IPS-20b (cell line): ENCODE measurements at regions not wholly inside any gene's neighbourhood (a gene's known extent, or its start where the extent isn't known, plus 50 kb on each side); places are given as distances from the start of the nearest gene placed in this dataset.

Source experiments
- H3K27ac ChIP-seq: one replicate; pipeline ENCODE4 v1.5.1; 2013; ENCODE audit warnings: low read length
- H3K27me3 ChIP-seq: 2 replicates; pipeline ENCODE4 v1.6.1; 2013; ENCODE audit warnings: mild to moderate bottlenecking, low read length, inconsistent platforms; ENCODE audit not compliant: insufficient read depth
- H3K36me3 ChIP-seq: 2 replicates; pipeline ENCODE4 v1.6.1; 2013; ENCODE audit warnings: low read depth, mild to moderate bottlenecking, inconsistent platforms, low read length, moderate library complexity; ENCODE audit not compliant: insufficient read depth
- H3K4me1 ChIP-seq: 2 replicates; pipeline ENCODE4 v1.6.1; 2013; ENCODE audit warnings: mild to moderate bottlenecking, control low read depth, inconsistent platforms, low read length, moderate library complexity; ENCODE audit not compliant: insufficient read depth
- H3K4me3 ChIP-seq: 2 replicates; pipeline ENCODE4 v1.5.1; 2013; ENCODE audit warnings: mild to moderate bottlenecking, low read length, inconsistent platforms
- H3K9ac ChIP-seq: 2 replicates; pipeline ENCODE4 v1.6.1; 2013; ENCODE audit warnings: low read depth, mild to moderate bottlenecking, inconsistent platforms, low read length, moderate library complexity
- H3K9me3 ChIP-seq: 2 replicates; pipeline ENCODE4 v1.6.1; 2013; ENCODE audit warnings: mild to moderate bottlenecking, low read depth, low read length, inconsistent platforms; ENCODE audit not compliant: insufficient read depth

DNA sequence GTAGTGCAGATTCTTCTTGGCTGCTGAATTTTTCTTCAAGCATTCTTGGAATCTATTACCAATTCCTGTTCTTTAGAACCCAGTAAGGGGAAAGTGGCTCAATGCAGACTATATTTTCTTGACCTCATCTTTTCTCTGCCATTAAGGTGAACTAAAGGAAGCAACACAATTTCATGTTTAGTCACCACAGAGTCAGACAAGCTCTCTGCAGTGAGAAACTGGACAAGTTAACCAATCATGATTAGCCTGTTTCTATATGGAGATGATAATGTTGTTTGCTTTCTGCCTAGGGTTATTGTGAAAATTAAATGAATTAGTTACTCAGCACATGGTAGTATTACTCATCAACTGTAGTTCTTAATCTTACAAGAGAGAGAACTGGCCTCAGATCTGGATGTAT is 1075.1 kb downstream of the AGBL1 start:
- no peaks in the 10 kb centered on the region for H3K4me1 ChIP-seq
- no peak overlapping the region for H3K9ac ChIP-seq
- H3K36me3 ChIP-seq: no peaks in the 10 kb centered on the region
- H3K4me3 ChIP-seq: no peak overlapping the region
- H3K9me3 ChIP-seq: no peaks in the 10 kb centered on the region
- no peaks in the 10 kb centered on the region for H3K27me3 ChIP-seq
- no peak overlapping the region for H3K27ac ChIP-seq

- no peak overlapping the region for H3K9ac ChIP-seq
- H3K4me1 ChIP-seq: no peaks in the 10 kb centered on the region
- no peaks in the 10 kb centered on the region for H3K36me3 ChIP-seq
- H3K27ac ChIP-seq: no peak overlapping the region
- H3K9me3 ChIP-seq: no peaks in the 10 kb centered on the region
- no peaks in the 10 kb centered on the region for H3K27me3 ChIP-seq
- H3K4me3 ChIP-seq: no peak overlapping the region
Observed at GRCh38 chr15:87151202-87151748, 1071.6 kb downstream of the AGBL1 start.

- Histone ChIP-seq H3K27ac (no peak overlapping the region), H3K9me3 (peaks cover 6% of the 10 kb centered on the region; the same call in 1 of the 2 replicates)
Observed at GRCh38 chr15:87145696-87146095, 1066.0 kb downstream of the AGBL1 start.

DNA sequence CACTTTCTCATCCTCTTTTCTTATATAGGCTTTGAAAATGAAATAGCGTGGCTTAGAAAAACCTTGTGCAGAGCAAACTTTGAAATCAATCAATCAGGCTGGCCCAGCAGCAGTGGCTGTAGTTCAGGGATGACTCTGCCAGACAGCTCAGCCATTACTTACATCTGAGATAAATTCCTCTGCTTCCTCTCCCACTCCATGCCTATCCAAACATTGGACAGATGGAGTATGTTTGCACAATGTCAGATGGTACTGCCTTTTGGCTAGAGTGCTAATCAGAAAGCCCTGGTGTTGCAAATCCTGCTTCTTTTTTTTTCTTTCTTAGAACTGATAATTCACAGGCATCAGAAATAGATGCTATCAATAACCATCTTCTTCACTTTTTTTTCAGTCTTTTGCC is 1065.1 kb downstream of the AGBL1 start:
- Histone ChIP-seq H3K4me3 (no peak overlapping the region), H3K36me3 (no peaks in the 10 kb centered on the region)

More at GRCh38 chr15:87145696-87146095, 1066.0 kb downstream of the AGBL1 start:
- Histone ChIP-seq H3K4me1 (no peaks in the 10 kb centered on the region), H3K36me3 (no peaks in the 10 kb centered on the region), H3K27me3 (no peaks in the 10 kb centered on the region), H3K9ac (no peak overlapping the region), H3K4me3 (no peak overlapping the region)

DNA sequence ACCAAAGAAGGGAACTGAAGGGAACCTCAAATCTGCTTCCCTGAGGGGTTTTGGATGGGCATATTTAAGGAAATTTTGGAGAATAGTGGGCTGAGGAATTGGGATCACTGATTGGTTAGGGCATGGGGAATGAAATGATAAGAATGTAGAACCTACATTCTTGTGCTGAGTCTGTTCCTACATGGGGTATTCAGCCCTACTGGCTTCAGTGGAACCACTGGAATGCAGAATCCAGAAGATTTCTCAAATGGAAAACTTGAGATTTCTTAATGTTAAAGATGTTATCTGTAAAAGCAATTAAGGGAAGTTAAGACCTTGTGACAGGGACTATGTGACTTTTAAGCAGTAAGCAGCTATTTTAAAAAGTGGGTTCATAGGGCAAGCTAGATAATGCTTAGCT is 1062.4 kb downstream of the AGBL1 start:
- no peaks in the 10 kb centered on the region for H3K27me3 ChIP-seq
- no peaks in the 10 kb centered on the region for H3K4me1 ChIP-seq
- H3K27ac ChIP-seq: no peak overlapping the region
- H3K9me3 ChIP-seq: peaks cover 6% of the 10 kb centered on the region; the same call in 1 of the 2 replicates
- H3K9ac ChIP-seq: no peak overlapping the region
- no peak overlapping the region for H3K4me3 ChIP-seq
- H3K36me3 ChIP-seq: no peaks in the 10 kb centered on the region

More for the DNA sequence above, 1065.1 kb downstream of the AGBL1 start:
- Histone ChIP-seq H3K4me1 (no peaks in the 10 kb centered on the region), H3K27me3 (no peaks in the 10 kb centered on the region), H3K9me3 (peaks cover 6% of the 10 kb centered on the region; the same call in 1 of the 2 replicates), H3K9ac (no peak overlapping the region), H3K27ac (no peak overlapping the region)

DNA sequence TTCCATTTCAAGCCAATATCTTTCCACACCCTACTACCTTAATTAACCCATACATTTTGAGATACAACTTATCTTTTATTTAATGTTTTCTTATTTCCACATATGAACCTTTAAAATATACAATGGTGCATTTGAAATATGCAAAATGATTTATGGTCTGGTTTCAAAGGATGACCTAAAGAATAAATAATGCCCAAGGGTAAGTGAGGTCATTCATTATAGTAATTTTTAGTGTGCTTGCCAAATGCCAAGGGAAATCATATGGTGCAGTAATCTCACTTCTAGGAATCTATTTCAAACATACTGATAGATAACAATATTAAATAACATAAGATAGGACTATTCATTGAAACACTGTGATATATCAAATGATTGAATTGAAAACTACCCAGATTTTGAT is 1055.4 kb downstream of the AGBL1 start:
- Histone ChIP-seq H3K27ac (no peak overlapping the region), H3K9me3 (no peaks in the 10 kb centered on the region)

GRCh38 chr15:87133704-87134103 is 1054.0 kb downstream of the AGBL1 start:
- no peaks in the 10 kb centered on the region for H3K9me3 ChIP-seq
- no peak overlapping the region for H3K4me3 ChIP-seq
- no peak overlapping the region for H3K27ac ChIP-seq
- H3K4me1 ChIP-seq: no peaks in the 10 kb centered on the region
- H3K27me3 ChIP-seq: no peaks in the 10 kb centered on the region
- no peak overlapping the region for H3K9ac ChIP-seq
- no peaks in the 10 kb centered on the region for H3K36me3 ChIP-seq

More for the DNA sequence above, 1055.4 kb downstream of the AGBL1 start:
- Histone ChIP-seq H3K27me3 (no peaks in the 10 kb centered on the region), H3K4me3 (no peak overlapping the region), H3K4me1 (no peaks in the 10 kb centered on the region), H3K36me3 (no peaks in the 10 kb centered on the region), H3K9ac (no peak overlapping the region)

DNA sequence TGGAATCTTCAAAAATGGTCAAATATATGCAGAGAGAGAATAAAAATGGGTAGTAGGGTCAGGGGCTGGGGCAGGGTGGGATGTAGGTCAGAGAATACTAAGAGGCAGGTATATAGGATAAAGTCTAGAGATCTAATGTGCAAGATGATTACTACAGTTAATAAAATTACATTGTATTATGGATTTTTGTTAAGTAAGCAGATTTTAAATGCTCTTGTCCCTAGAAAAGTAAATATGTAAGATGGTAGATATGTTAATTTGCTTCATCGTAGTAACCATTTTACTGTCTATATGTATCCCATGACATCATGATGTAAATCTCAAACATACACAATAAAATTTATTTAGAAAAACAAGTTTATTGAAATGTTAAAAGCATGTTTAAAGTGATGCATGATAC is 1051.4 kb downstream of the AGBL1 start:
- Histone ChIP-seq H3K27me3 (no peaks in the 10 kb centered on the region), H3K4me1 (no peaks in the 10 kb centered on the region), H3K4me3 (no peak overlapping the region), H3K9me3 (no peaks in the 10 kb centered on the region), H3K27ac (no peak overlapping the region), H3K9ac (no peak overlapping the region), H3K36me3 (no peaks in the 10 kb centered on the region)

GRCh38 chr15:87129916-87130315 is 1050.2 kb downstream of the AGBL1 start:
- H3K27me3 ChIP-seq: no peaks in the 10 kb centered on the region
- H3K4me3 ChIP-seq: no peak overlapping the region
- H3K9me3 ChIP-seq: no peaks in the 10 kb centered on the region
- no peaks in the 10 kb centered on the region for H3K36me3 ChIP-seq
- no peaks in the 10 kb centered on the region for H3K4me1 ChIP-seq
- no peak overlapping the region for H3K9ac ChIP-seq
- H3K27ac ChIP-seq: no peak overlapping the region

- no peaks in the 10 kb centered on the region; the same call in 1 of the 2 replicates for H3K9me3 ChIP-seq
- no peaks in the 10 kb centered on the region for H3K27me3 ChIP-seq
- H3K4me3 ChIP-seq: no peak overlapping the region
- no peaks in the 10 kb centered on the region for H3K4me1 ChIP-seq
- no peaks in the 10 kb centered on the region for H3K36me3 ChIP-seq
- no peak overlapping the region for H3K9ac ChIP-seq
- no peak overlapping the region for H3K27ac ChIP-seq
Observed at GRCh38 chr15:87123676-87124382, 1044.2 kb downstream of the AGBL1 start.

GRCh38 chr15:87121336-87121735 is 1041.7 kb downstream of the AGBL1 start:
- H3K36me3 ChIP-seq: no peaks in the 10 kb centered on the region
- no peak overlapping the region for H3K27ac ChIP-seq
- no peak overlapping the region for H3K4me3 ChIP-seq
- no peaks in the 10 kb centered on the region for H3K27me3 ChIP-seq
- no peaks in the 10 kb centered on the region; the same call in 1 of the 2 replicates for H3K9me3 ChIP-seq
- H3K4me1 ChIP-seq: no peaks in the 10 kb centered on the region
- H3K9ac ChIP-seq: no peak overlapping the region

- H3K27ac ChIP-seq: no peak overlapping the region
- no peak overlapping the region for H3K9ac ChIP-seq
- H3K4me3 ChIP-seq: no peak overlapping the region
- H3K9me3 ChIP-seq: no peaks in the 10 kb centered on the region; the same call in 1 of the 2 replicates
- no peaks in the 10 kb centered on the region for H3K36me3 ChIP-seq
- H3K27me3 ChIP-seq: no peaks in the 10 kb centered on the region
- H3K4me1 ChIP-seq: no peaks in the 10 kb centered on the region
Observed at GRCh38 chr15:87120555-87120954, 1040.9 kb downstream of the AGBL1 start.
